ENCODE measurements at regions not wholly inside any gene's neighbourhood (a gene's known extent, or its start where the extent isn't known, plus 50 kb on each side); places are given as distances from the start of the nearest gene placed in this dataset.

- H3K4me3 ChIP-seq (ENCODE audit: low read length), result no peak overlapping the region
Measured at GRCh38 chr10:105785721-105786120, 1144.6 kb downstream of the SORCS3 start.

DNA sequence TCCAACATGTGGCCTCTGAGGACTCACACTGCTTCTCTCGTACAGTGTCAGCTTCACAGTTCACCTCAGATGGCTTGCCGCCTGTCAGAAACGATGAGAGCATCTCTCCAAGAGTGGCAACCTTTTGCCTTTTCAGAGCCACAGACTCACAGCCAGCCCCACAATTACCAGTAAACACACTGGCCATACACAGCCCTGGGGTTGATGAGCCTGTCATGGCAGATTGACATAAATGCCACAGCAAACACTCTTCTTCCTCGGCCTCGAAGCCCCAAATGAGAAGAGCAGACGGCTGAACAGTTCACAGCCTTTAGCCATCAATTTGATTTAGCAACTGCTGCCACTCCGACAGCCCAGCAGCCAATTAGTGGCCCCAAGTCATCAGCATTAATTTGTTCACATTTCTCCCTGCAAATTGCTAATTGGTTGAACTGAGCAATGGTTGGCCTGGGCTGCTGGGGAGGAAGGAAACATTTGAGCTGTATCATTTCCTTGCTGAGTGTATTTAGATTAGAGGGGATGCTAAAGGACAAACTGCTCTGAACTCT lies 1142.9 kb downstream of the SORCS3 start:
- DNase-seq (ENCODE audit: low read depth, low spot score), result no peak
- H3K4me3 ChIP-seq (ENCODE audit: low read length), result no peak overlapping the region

More at GRCh38 chr10:105785721-105786120, 1144.6 kb downstream of the SORCS3 start:
- no peak for DNase-seq (ENCODE audit: low read depth, low spot score)

DNA sequence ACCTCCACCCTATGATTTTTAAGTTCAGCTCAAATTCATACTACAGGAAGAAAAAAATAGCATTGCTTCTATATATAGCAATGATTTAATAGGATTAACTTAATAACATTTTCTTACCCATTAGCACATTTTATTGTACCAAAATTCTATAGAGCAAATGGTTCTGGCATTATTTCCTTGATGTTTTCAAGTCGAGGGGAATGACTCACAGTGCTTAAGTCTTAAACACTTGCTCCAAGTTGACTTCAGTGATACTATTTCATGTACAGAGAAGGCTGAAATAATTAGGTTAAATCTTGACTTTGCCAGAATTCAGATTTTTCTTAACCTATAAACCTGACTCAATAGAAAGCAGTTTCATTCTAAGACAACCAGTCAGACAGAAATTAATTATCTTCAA lies 1133.8 kb downstream of the SORCS3 start:
- no peak overlapping the region for H3K4me3 ChIP-seq (ENCODE audit: low read length)
- no peak for DNase-seq (ENCODE audit: low read depth, low spot score)

DNA sequence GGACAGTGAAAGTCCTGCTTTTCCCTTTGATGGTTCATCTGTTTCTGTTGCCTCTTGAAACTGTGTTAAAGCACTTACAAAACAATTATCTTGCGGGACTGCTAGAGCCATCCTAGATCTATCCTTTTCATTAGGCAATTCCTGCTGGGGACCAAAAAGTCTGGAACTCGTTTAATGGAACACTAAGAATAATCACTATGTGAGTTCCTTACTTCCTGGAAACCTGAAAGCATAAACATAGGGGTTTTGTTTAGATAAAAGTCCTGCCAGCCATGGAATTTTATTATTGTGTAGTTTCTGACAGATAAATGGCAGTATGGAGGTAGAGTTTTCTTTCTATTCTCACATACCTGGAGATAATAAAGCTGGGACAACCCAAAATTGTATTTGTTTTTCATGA lies 1133.3 kb downstream of the SORCS3 start:
- DNase-seq (ENCODE audit: low read depth, low spot score), result no peak
- H3K4me3 ChIP-seq (ENCODE audit: low read length), result no peak overlapping the region

DNA sequence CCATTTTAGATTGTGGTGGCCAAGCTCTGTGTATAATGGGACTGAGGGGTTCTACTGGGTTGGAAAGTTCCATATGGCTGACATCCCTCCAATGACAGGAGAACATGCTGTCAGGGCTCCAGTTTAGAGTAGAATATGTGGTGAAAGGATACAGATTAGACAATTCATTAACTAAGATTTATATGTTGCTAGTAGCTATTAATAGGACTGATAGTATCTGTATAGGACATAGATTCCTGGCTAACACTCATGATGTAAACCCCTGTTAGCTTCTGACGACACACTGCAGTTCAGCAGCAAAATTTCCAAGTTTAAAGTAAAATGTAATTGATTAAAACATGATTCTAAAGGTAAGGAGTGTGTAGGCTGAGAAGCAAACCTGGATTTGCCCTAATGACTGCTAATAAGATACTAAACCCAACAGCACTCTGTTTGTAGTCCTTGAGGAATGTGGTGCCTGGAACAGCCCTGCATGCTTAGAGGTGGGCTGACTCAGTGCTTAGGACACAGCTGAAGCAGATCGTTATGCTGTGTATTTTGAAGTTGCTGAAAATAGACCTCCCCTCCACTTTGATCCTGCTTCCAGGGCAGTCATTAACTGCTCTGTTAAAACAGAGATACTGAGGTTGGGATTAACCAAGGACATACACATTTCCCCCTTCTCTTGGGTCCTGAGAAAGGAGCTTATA lies 1129.6 kb downstream of the SORCS3 start:
- H3K4me3 ChIP-seq (ENCODE audit: low read length), result no peak overlapping the region
- no peak for DNase-seq (ENCODE audit: low read depth, low spot score)

DNA sequence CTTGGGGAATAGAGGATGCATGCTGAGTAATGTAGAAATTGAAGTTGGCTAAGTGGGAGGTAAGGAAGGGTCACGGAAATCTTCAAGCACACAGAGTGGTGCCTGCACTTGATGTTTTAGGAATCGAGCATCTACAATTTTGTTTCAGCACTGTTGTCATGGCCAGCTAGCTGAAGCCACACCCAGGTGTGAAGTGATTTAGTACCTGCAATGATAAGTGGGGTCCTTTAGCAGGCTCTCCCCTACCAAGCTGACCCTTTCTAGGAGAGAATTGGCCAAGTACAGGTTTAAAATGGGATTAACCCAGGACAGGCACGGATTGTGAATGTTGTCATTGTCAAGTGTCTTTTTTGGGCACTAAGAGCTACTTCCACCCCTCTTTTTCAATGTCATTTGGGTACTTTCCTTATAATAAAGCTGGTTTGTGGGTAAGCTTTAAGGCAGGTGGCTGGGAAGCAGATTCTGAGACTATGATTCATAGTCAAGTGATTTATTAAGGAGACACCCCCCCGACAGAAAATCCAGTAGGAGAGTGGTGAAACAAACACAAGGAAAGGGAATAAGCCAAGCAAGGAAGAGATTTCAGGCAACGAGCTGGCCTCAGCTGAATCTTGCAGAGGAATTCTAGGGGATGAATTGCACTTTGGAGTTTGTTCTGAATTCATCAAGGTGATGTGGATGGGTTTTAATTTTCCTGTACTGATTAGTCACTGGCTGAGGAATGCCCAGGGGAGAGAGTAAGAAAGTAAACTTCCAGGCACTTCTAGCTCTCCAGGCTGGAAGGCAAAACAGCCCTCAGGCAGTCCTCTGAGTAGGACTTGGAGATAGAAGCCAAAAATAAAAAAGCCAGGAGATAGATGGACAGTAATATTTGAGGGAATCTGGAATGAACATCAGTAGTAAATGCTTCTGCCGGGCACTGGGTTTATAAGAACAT lies 1128.4 kb downstream of the SORCS3 start:
- DNase-seq (ENCODE audit: low read depth, low spot score), result no peak
- H3K4me3 ChIP-seq (ENCODE audit: low read length), result no peak overlapping the region

GRCh38 chr10:105763611-105764010 lies 1122.5 kb downstream of the SORCS3 start:
- DNase-seq (ENCODE audit: low read depth, low spot score), result no peak
- H3K4me3 ChIP-seq (ENCODE audit: low read length), result no peak overlapping the region

GRCh38 chr10:105761576-105762260 lies 1120.6 kb downstream of the SORCS3 start:
- DNase-seq (ENCODE audit: low read depth, low spot score), result no peak
- no peak overlapping the region for H3K4me3 ChIP-seq (ENCODE audit: low read length)

GRCh38 chr10:105759669-105760068 lies 1118.6 kb downstream of the SORCS3 start:
- H3K4me3 ChIP-seq (ENCODE audit: low read length), result no peak overlapping the region
- no peak for DNase-seq (ENCODE audit: low read depth, low spot score)

GRCh38 chr10:105758209-105758998 lies 1117.3 kb downstream of the SORCS3 start:
- no peak for DNase-seq (ENCODE audit: low read depth, low spot score)
- no peak overlapping the region for H3K4me3 ChIP-seq (ENCODE audit: low read length)

DNA sequence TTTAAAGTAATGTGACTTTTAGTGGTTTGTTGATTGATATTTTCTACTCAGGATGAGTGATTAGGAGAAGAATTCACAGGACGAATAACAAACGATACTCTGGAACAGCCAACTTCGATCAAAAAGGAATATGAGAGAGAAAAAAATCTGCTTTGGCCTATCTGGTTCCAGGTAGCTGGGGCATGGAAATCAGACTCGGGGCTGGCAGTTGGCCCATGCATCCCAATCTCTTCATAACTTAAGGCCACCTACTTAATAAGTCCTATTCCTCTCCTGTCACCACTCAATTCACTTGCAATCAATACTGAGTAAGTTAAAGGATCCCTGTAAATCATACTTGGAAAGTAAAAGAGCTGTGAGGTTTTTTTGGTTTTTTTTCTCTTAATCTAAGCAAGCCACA lies 1116.2 kb downstream of the SORCS3 start:
- H3K4me3 ChIP-seq (ENCODE audit: low read length), result no peak overlapping the region
- no peak for DNase-seq (ENCODE audit: low read depth, low spot score)

GRCh38 chr10:105756386-105756785 lies 1115.3 kb downstream of the SORCS3 start:
- no peak for DNase-seq (ENCODE audit: low read depth, low spot score)
- no peak overlapping the region for H3K4me3 ChIP-seq (ENCODE audit: low read length)

DNA sequence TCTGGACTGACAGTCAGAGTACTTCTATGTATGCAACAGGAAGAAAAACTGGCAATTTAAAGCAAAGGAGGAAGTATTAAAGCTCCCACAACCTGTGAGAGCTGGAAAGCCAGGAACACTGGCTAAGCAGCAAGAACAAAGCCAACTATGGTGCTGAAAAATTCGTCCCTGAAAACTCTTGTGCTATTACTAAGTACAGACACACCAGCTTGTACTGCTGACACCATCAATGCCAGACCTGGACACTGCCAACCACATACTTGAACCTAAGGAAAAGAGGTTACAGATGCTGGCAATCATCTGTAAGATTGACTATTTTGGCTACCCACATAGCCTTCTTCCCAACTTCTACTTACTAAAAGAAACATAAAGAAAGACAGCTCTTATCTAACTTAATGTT lies 1110.6 kb downstream of the SORCS3 start:
- H3K4me3 ChIP-seq (ENCODE audit: low read length), result no peak overlapping the region
- no peak for DNase-seq (ENCODE audit: low read depth, low spot score)

DNA sequence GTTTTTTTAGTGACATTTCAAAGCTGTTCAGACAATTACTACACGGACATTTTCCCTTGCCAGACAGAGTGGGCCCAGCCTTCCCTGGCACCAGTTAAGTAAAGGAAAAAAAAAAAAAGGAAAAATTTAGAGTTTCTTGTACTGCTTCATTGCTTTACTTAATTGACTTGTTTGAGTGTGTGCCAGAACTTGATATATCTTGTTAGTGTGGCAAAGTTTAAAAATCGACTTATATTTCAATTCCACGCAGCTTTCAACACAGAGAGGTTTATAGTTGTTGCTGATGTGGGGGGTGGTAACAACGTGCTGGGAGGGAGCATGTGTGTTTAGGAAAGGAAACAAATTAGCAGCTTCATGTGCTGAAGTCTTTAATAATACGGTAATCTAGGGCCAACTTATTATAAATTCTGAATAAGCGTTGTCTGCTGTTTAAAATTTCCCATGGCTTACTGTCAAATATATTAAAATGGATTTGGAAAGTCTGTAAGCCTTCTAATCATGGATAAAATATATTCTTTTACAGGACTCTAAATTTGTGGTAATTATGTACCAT lies 1104.6 kb downstream of the SORCS3 start:
- no peak for DNase-seq (ENCODE audit: low read depth, low spot score)
- H3K4me3 ChIP-seq (ENCODE audit: low read length), result no peak overlapping the region

DNA sequence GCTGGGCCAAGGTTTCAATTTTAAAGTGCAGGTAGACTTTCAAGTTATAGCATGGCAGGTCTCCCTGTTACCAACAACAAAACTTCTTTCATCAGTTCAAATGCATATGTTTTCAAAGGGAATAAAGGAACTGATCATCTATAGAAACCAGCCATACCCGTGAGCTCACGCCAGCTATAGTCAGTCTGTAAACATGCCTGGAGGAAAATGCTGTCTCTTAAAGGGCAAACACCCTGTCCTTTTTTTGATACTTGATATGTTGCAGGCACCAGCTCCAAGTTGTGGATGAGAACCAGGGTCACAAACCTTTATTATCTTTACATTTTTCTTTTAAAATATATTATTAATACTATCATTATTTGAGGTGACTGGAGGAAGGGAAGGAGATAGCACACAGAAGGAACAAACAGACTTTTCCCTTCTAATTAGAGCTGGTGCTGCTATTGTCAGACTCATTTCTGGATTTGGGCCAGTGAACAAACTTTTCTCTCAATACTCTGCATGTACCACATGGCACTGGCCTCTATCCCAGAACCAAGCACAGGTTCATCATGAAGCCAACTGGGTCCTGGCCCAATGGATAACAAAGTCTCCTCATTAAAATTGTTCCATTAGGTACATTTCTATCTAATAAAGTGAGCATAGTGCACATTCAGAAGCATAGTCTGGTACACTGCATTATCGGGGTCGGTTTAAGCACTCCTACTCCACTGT lies 1102.4 kb downstream of the SORCS3 start:
- no peak overlapping the region for H3K4me3 ChIP-seq (ENCODE audit: low read length)
- DNase-seq (ENCODE audit: low read depth, low spot score), result no peak

DNA sequence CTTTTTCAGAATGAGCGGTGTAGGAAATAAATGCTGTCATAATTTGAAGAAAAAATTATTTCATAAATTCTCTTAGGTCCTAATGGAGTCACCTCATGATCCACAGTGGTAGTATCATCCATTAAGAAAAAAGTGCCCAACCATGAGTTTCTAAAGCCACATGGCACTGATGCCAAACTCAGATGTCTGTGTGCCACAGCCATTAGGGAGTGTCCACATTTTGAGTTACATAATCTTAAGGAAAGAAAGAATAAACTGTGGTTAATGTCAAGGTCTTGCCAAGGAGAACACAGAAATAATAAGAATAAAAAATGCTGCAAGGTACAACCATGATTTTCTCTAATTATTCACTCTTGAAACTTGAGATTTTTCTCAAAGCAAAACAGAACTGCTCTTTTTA lies 1101.8 kb downstream of the SORCS3 start:
- no peak for DNase-seq (ENCODE audit: low read depth, low spot score)
- no peak overlapping the region for H3K4me3 ChIP-seq (ENCODE audit: low read length)

- H3K4me3 ChIP-seq (ENCODE audit: low read length), result no peak overlapping the region
- DNase-seq (ENCODE audit: low read depth, low spot score), result no peak
Measured at GRCh38 chr10:105742184-105742583, 1101.1 kb downstream of the SORCS3 start.

GRCh38 chr10:105734479-105734878 lies 1093.4 kb downstream of the SORCS3 start:
- no peak overlapping the region for H3K4me3 ChIP-seq (ENCODE audit: low read length)
- no peak for DNase-seq (ENCODE audit: low read depth, low spot score)

All from Jurkat, Clone E6-1 (cell line).